Right lobe of liver (tissue), 6 donors: ENCODE measurements at regions not wholly inside any gene's neighbourhood (a gene's known extent, or its start where the extent isn't known, plus 50 kb on each side); places are given as distances from the start of the nearest gene placed in this dataset.
"Not testable (repeated sequence)": the region's sequence is repeated elsewhere in the genome, so short reads cannot be mapped to it uniquely, and the experiment has no call there.

ENCODE experiments used
- ATAC-seq, 4 donors: fragments of 200-7000 bp; cut with Tn5 transposase; one replicate each; pipeline ENCODE4 v1.9.1; 2020; ENCODE audit warnings: mild to moderate bottlenecking in 4 of 4, moderate library complexity in 4 of 4
- DNase-seq, 3 donors: peaks; one replicate each; pipeline ENCODE4 v3.0.0-alpha.2; 2020
- H3K27ac ChIP-seq, 3 donors: fragments of 200-600 bp; one replicate each; pipeline ENCODE4 v1.8.0; 2022
- H3K27me3 ChIP-seq, 2 donors: fragments of 200-600 bp; one replicate each; pipeline ENCODE4 v1.8.0; 2022
- H3K36me3 ChIP-seq, 4 donors: fragments of 200-600 bp; sonication (generic) in 1 of 4; one replicate each; pipeline versions ENCODE4 v1.5.1 to v1.8.0; 2017 to 2022; ENCODE audit warnings: control low read depth in 1 of 4
- H3K4me1 ChIP-seq, 4 donors: fragments of 200-600 bp; sonication (generic) in 1 of 4; one replicate each; pipeline versions ENCODE4 v1.5.1 to v1.8.0; 2017 to 2022; ENCODE audit warnings: control low read depth in 1 of 4
- H3K4me3 ChIP-seq, 3 donors: fragments of 200-600 bp; one replicate each; pipeline ENCODE4 v1.8.0; 2022
- H3K9me3 ChIP-seq, 4 donors: fragments of 200-600 bp; sonication (generic) in 1 of 4; one replicate each; pipeline versions ENCODE4 v1.5.1 to v1.8.0; 2017 to 2022; ENCODE audit warnings: control low read depth in 1 of 4
- CTCF ChIP-seq, 4 donors: fragments of 200-600 bp in 3 of 4; fragments of 450-650 bp in 1 of 4; IDR thresholded peaks; one replicate each; pipeline versions ENCODE4 v1.5.1 to v1.8.0; 2016 to 2022; ENCODE audit warnings: antibody characterized with exemption in 4 of 4, mild to moderate bottlenecking in 2 of 4
- POLR2A ChIP-seq: fragments of 450-650 bp; IDR thresholded peaks from one replicate; pipeline ENCODE4 v1.6.1; 2017; ENCODE audit warnings: antibody characterized with exemption, mild to moderate bottlenecking
- WGBS: methylation state at CpG from one replicate; pipeline ENCODE4 v1.1.6; 2018; ENCODE audit warnings: low coverage, low lambda C conversion rate; ENCODE audit not compliant: insufficient coverage; ENCODE audit errors: missing lambda C conversion rate; 5-methylcytosine and 5-hydroxymethylcytosine counted together
- intact Hi-C, 2 donors: fragments of 100-400 bp; cut with DNase I; formaldehyde crosslinking; loops; one replicate each; pipeline versions ENCODE4 v1.11.2 to v1.14.1; 2022
- donor health status: DM: no; HTN: yes; CAD: no.
- donor health status: DM: no; HTN: no; CAD: no.
- donor health status: DM: no; HTN: no; CAD: no.
- donor health status: DM: no; HTN: yes; CAD: no.
- donor health status: DM: no; HTN: yes; CAD: no.

DNA sequence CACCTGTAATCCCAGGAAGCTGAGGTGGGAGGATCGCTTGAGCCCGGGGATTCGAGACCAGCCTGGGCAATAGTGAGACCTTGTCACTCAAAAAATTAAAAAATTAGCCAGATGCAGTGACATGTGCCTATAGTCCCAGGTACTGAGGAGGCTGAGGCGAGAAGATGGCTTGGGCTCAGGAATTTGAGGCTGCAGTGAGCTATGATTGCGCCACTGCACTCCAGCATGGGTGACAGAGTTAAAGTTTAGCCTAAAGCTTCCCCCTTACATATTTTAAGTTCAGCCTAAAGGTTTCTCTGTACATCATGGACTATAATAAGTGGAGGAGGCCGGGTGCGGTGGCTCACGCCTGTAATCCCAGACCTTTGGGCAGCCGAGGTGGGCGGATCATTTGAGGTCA, 70.1 kb downstream of the SPRING1 start:
- peaks cover 0 to 14% (median 7%) of the 10 kb centered on the region in 4 donors for H3K4me1 ChIP-seq
- 87% methylated on average over 6 of the region's 10 CpGs for WGBS
- H3K36me3 ChIP-seq, result no peaks in the 10 kb centered on the region
- ATAC-seq, result no peak
- no peaks in the 10 kb centered on the region for H3K9me3 ChIP-seq
- H3K27me3 ChIP-seq, result no peaks in the 10 kb centered on the region
- intact Hi-C loops, result no loop called here
- TF ChIP-seq CTCF (IDR thresholded peaks at IDR 0.05) (no peak), POLR2A (no peak)
- no peak overlapping the region for H3K27ac ChIP-seq
- H3K4me3 ChIP-seq, result no peak overlapping the region
- no peak for DNase-seq

- H3K9me3 ChIP-seq, H3K36me3 ChIP-seq, ATAC-seq, H3K4me3 ChIP-seq, intact Hi-C loops, DNase-seq, H3K27ac ChIP-seq, H3K27me3 ChIP-seq: not testable (repeated sequence)
- H3K4me1 ChIP-seq, result peaks cover 0 to 23% (median 11%) of the 10 kb centered on the region in 4 donors
- WGBS, result 90% methylated on average over 4 of the region's 8 CpGs
Measured at GRCh38 chr12:116666829-116667228, 71.0 kb downstream of the SPRING1 start.

DNA sequence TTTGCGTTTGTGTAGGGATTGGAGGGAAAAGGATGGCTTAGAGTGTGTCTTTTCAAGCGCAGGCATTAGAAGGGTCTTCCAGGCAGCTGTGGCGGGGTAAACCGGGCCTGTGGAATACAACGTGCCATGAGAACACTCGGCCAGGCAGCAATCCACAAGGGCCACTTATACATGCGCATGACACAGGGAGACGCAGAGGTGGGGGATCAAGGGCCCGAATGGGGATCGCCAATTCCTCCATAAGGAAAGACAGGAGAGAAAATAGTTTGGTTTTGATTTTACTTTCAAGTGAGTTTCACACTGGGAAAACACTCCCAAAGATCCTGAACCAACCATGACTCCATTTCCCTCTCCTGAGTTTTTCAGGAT, 71.6 kb downstream of the SPRING1 start:
- H3K27ac ChIP-seq, result no peak overlapping the region
- no peak overlapping the region for H3K4me3 ChIP-seq
- peaks cover 0 to 24% (median 12%) of the 10 kb centered on the region in 4 donors for H3K4me1 ChIP-seq
- H3K27me3 ChIP-seq, result no peaks in the 10 kb centered on the region
- TF ChIP-seq CTCF (IDR thresholded peaks at IDR 0.05) (no peak), POLR2A (no peak)
- no peaks in the 10 kb centered on the region for H3K9me3 ChIP-seq
- 78% methylated on average over 8 of the region's 10 CpGs for WGBS
- intact Hi-C loops, result no loop called here
- DNase-seq (no peak), ATAC-seq (no peak)
- H3K36me3 ChIP-seq, result no peaks in the 10 kb centered on the region

DNA sequence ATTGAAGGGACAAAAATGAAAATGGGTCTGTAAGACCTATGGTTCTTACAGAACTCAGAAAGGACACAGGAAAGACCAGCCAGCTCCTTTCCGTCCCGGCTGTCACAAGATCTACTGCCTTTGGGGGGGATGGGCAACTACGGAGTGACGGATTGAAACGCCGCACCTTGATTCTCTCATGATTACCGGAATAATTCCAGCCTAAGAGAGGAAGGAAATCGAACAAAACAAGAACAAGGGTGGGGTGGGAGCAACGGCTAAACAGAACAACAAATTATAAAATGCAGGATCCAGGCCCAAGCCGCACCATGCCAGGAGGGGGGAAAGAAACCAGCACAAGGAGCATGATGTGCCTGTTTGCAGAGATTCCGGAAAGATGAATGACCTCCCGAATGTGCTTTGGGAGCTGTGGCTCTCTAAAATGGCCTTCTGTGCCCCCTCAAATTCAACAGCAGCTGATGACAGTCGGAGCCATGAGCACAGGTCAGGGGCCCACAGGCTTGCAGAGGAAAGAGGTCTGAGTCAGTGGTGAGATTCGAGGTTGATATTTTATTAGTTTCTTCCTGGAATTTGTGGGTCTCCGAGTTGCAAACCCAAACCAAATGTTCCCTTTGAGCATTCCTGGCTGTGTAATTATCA, 72.1 kb downstream of the SPRING1 start:
- Histone ChIP-seq H3K27me3 (no peaks in the 10 kb centered on the region), H3K4me1 (peaks cover 0 to 24% (median 12%) of the 10 kb centered on the region in 4 donors), H3K4me3 (no peak overlapping the region), H3K36me3 (no peaks in the 10 kb centered on the region), H3K9me3 (no peaks in the 10 kb centered on the region), H3K27ac (no peak overlapping the region)
- WGBS, result 63% methylated on average over 10 of the region's 15 CpGs
- ATAC-seq, result no peak
- no peak for DNase-seq
- TF ChIP-seq POLR2A (no peak), CTCF (IDR thresholded peaks at IDR 0.05) (no peak)
- intact Hi-C loops, result no loop called here

- H3K27me3 ChIP-seq, result no peaks in the 10 kb centered on the region
- H3K4me1 ChIP-seq, result peaks cover 0 to 32% (median 12%) of the 10 kb centered on the region in 4 donors
- no peak for TF ChIP-seq CTCF (IDR thresholded peaks at IDR 0.05)
- TF ChIP-seq POLR2A, result no peak
- 89% methylated on average over 4 of the region's 4 CpGs for WGBS
- DNase-seq (no peak), ATAC-seq (no peak)
- no peak overlapping the region for H3K27ac ChIP-seq
- H3K4me3 ChIP-seq, result peak overlapping the region in 1 of 3 donors; percentile 42
- H3K36me3 ChIP-seq, result no peaks in the 10 kb centered on the region
- intact Hi-C loops, result no loop called here
- H3K9me3 ChIP-seq, result no peaks in the 10 kb centered on the region
Measured at GRCh38 chr12:116664085-116664484, 73.8 kb downstream of the SPRING1 start.
